ENCODE measurements at regions not wholly inside any gene's neighbourhood (a gene's known extent, or its start where the extent isn't known, plus 50 kb on each side); places are given as distances from the start of the nearest gene placed in this dataset.
A peak's percentile ranks its signal among the peaks of the same experiment; 100 is the strongest.

DNA sequence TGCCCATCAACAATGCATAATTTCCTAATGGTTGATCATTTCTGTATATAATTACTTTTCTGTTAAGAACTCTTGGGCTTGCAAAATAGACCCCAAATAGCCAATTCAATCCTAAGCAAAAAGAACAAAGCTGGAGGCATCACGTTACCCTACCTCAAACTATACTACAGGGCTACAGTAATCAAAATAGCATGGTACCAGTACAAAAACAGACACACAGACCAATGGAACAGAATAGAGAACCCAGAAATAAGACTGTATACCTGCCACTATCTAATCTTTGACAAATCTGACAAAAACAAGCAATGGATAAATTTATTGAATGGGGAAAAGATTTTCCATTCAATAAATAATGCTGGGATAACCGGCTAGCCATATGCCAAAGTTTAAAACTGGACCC lies 78.8 kb downstream of the NR4A2 start:
- TF ChIP-seq MAZ (CRISPR knock-in tag; conservative IDR thresholded peaks at IDR 0.05 in 1 of 2, IDR thresholded peaks at IDR 0.05 in 1 of 2), result peak in 1 of 2 experiments; percentile 20; a peak in 1 of 4 replicates
- TF ChIP-seq MXI1 (IDR thresholded peaks at IDR 0.05; ENCODE audit: low read depth, low read length), result no peak
- TF ChIP-seq RBM25 (IDR thresholded peaks at IDR 0.05; ENCODE audit: low read depth, low read length, severe bottlenecking), result peak; percentile 51
- H3K4me3 ChIP-seq, result peak overlapping the region; percentile 47
- H3K4me1 ChIP-seq (replicated peaks in 1 of 2; ENCODE audit: control insufficient read depth in 2 of 2, insufficient read depth in 2 of 2, low read length in 2 of 2), result no peaks in the 10 kb centered on the region; a peak in 1 of 5 replicates
- intact Hi-C loops (cut with micrococcal nuclease) (loop anchor here (2.0 kb wide), 1 partner anchor 37 kb away; no protein-coding TSS in a partner anchor), in situ Hi-C loops (cut with MboI) (no loop called here)
- H3K36me3 ChIP-seq (ENCODE audit: control insufficient read depth, insufficient read depth, low read length), result no peaks in the 10 kb centered on the region
- POLR2A ChIA-PET, result no interaction called here
- BruUV-seq (replicated peaks), result no TSS peak
- CTCF ChIA-PET (ENCODE audit: low intra/inter-chr PET ratio), result no interaction called here
- WGBS (ENCODE audit: insufficient coverage, low coverage, missing lambda C conversion rate), result 6% methylated on average over 2 of the region's 2 CpGs
- H3K27me3 ChIP-seq (ENCODE audit: control insufficient read depth in 2 of 2, insufficient read depth in 2 of 2, low read length in 2 of 2), result no peaks in the 10 kb centered on the region
- DNase-seq (ENCODE audit: extremely low read depth in 1 of 4, low spot score in 3 of 4), result no peak
- no peaks in the 10 kb centered on the region; the same call in 1 of the 2 replicates for H3K9me3 ChIP-seq (replicated peaks; ENCODE audit: control insufficient read depth, insufficient read depth, low read depth, low read length)
- peak overlapping the region; percentile 70 for H3K4me2 ChIP-seq (ENCODE audit: insufficient read depth, low read length)
- peak; percentile 88 for ATAC-seq
- FAIRE-seq, result no peak
- peak overlapping the region; percentile 63; the same call in 1 of the 3 replicates for H3K27ac ChIP-seq (ENCODE audit: extremely low read depth, low read depth, low read length)
- H3K9ac ChIP-seq (ENCODE audit: insufficient read depth in 1 of 2, low read depth in 2 of 2, low read length in 2 of 2), result peak overlapping the region in 1 of 2 experiments; percentile 62; a peak in 2 of 4 replicates
- no peaks in the 10 kb centered on the region for H3K9me1 ChIP-seq (ENCODE audit: control insufficient read depth, insufficient read depth, low read length)
- H4K20me1 ChIP-seq (replicated peaks; ENCODE audit: control insufficient read depth, insufficient read depth, low read length), result no peaks in the 10 kb centered on the region
- H2AFZ ChIP-seq (ENCODE audit: low read depth, low read length), result peak overlapping the region; percentile 28; the same call in 1 of the 2 replicates
- H3K79me2 ChIP-seq (ENCODE audit: control insufficient read depth, insufficient read depth, low read length), result peaks cover 27% of the 10 kb centered on the region

DNA sequence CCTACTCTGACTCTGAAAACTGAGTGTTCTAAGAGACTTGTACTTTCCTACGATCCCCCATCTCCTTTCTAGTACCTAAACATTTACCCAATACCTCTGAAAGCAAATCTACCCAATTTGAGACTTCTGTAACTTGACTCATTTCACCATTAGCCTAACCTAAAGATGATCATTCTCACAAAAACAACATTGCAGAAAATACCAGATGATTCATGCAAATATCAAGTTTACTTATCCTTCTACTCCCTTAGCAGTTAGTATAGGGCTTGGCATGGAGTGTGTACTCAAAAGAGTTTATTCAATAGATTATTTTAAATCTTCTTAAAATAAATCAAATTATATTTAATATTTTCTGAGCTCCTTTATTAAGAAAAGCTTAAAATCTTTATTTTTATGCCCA lies 89.6 kb downstream of the NR4A2 start:
- ChIA-PET POLR2A (no interaction called here), CTCF (ENCODE audit: low intra/inter-chr PET ratio) (no interaction called here)
- Histone ChIP-seq H3K4me1 (replicated peaks in 1 of 2; ENCODE audit: control insufficient read depth in 2 of 2, insufficient read depth in 2 of 2, low read length in 2 of 2) (no peaks in the 10 kb centered on the region), H3K9me3 (replicated peaks; ENCODE audit: control insufficient read depth, insufficient read depth, low read depth, low read length) (no peaks in the 10 kb centered on the region), H4K20me1 (replicated peaks; ENCODE audit: control insufficient read depth, insufficient read depth, low read length) (no peaks in the 10 kb centered on the region), H3K27ac (ENCODE audit: extremely low read depth, low read depth, low read length) (no peak overlapping the region), H3K79me2 (ENCODE audit: control insufficient read depth, insufficient read depth, low read length) (no peaks in the 10 kb centered on the region), H3K9me1 (ENCODE audit: control insufficient read depth, insufficient read depth, low read length) (no peaks in the 10 kb centered on the region), H3K9ac (ENCODE audit: insufficient read depth in 1 of 2, low read depth in 2 of 2, low read length in 2 of 2) (no peak overlapping the region), H3K4me2 (ENCODE audit: insufficient read depth, low read length) (no peak overlapping the region), H3K4me3 (no peak overlapping the region), H3K36me3 (ENCODE audit: control insufficient read depth, insufficient read depth, low read length) (no peaks in the 10 kb centered on the region), H2AFZ (ENCODE audit: low read depth, low read length) (no peak overlapping the region), H3K27me3 (ENCODE audit: control insufficient read depth in 2 of 2, insufficient read depth in 2 of 2, low read length in 2 of 2) (no peaks in the 10 kb centered on the region)
- in situ Hi-C loops (cut with MboI), result no loop called here
- DNase-seq (ENCODE audit: extremely low read depth in 1 of 4, low spot score in 3 of 4), result no peak
- ATAC-seq, result no peak
- 30% methylated on average over 1 of the region's 1 CpG for WGBS (ENCODE audit: insufficient coverage, low coverage, missing lambda C conversion rate)
- intact Hi-C loops (cut with micrococcal nuclease), result no loop called here
- FAIRE-seq, result no peak
- no TSS peak for BruUV-seq (replicated peaks)
- TF ChIP-seq NFE2L1 (tag; IDR thresholded peaks at IDR 0.05; ENCODE audit: borderline replicate concordance, low read depth) (no peak), SP2 (IDR thresholded peaks at IDR 0.05; ENCODE audit: extremely low read depth, low read depth, low read length, poor library complexity, severe bottlenecking) (no peak), HMG20A (CRISPR knock-in tag; conservative IDR thresholded peaks at IDR 0.05) (no peak), DPF2 (IDR thresholded peaks at IDR 0.05) (no peak), ZFP30 (CRISPR knock-in tag; IDR thresholded peaks at IDR 0.05; ENCODE audit: borderline replicate concordance) (no peak), SIN3A (IDR thresholded peaks at IDR 0.05; ENCODE audit: borderline replicate concordance in 2 of 2, control insufficient read depth in 1 of 2, low read depth in 2 of 2, low read length in 2 of 2) (no peak), YBX1 (IDR thresholded peaks at IDR 0.05) (no peak)
- TF ChIP-seq, protein P1, sequence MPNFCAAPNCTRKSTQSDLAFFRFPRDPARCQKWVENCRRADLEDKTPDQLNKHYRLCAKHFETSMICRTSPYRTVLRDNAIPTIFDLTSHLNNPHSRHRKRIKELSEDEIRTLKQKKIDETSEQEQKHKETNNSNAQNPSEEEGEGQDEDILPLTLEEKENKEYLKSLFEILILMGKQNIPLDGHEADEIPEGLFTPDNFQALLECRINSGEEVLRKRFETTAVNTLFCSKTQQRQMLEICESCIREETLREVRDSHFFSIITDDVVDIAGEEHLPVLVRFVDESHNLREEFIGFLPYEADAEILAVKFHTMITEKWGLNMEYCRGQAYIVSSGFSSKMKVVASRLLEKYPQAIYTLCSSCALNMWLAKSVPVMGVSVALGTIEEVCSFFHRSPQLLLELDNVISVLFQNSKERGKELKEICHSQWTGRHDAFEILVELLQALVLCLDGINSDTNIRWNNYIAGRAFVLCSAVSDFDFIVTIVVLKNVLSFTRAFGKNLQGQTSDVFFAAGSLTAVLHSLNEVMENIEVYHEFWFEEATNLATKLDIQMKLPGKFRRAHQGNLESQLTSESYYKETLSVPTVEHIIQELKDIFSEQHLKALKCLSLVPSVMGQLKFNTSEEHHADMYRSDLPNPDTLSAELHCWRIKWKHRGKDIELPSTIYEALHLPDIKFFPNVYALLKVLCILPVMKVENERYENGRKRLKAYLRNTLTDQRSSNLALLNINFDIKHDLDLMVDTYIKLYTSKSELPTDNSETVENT (CRISPR knock-in tag; IDR thresholded peaks at IDR 0.05), result no peak
- TF ChIP-seq, protein P2, sequence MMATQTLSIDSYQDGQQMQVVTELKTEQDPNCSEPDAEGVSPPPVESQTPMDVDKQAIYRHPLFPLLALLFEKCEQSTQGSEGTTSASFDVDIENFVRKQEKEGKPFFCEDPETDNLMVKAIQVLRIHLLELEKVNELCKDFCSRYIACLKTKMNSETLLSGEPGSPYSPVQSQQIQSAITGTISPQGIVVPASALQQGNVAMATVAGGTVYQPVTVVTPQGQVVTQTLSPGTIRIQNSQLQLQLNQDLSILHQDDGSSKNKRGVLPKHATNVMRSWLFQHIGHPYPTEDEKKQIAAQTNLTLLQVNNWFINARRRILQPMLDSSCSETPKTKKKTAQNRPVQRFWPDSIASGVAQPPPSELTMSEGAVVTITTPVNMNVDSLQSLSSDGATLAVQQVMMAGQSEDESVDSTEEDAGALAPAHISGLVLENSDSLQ (IDR thresholded peaks at IDR 0.05), result no peak

Data from K562 (cell line).